ENCODE measurements at regions not wholly inside any gene's neighbourhood (a gene's known extent, or its start where the extent isn't known, plus 50 kb on each side); places are given as distances from the start of the nearest gene placed in this dataset.

DNA sequence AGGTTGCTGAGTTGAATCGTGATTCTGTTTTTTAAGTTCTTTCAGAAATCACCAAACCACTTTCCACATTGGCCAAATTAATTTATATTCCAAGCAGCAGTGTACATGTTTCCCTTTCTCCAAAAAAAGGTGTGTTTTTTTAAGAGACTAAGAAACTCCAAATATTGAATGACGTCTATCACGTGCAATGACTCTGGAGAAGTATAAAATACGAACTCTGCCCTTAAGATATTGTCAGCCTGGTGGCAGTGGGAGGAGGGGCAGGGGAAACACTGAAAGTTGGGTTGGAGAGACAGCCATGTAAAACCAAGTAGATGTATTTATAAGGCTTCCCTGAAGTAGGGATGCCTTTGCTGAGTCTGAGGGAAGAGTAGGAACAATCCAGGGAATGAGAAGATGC is 50.1 kb upstream of the DHRS4 start:
- DNase-seq, result no peak
